ENCODE measurements at regions not wholly inside any gene's neighbourhood (a gene's known extent, or its start where the extent isn't known, plus 50 kb on each side); places are given as distances from the start of the nearest gene placed in this dataset.

GRCh38 chr1:187464320-187464719, 635.6 kb downstream of the PLA2G4A start:
- peaks cover 2 to 5% of the 10 kb centered on the region in 2 donors for H3K9me3 ChIP-seq (ENCODE audit: control insufficient read depth in 2 of 2, insufficient read depth in 1 of 2, low read depth in 1 of 2, low read length in 1 of 2)
- no peaks in the 10 kb centered on the region for H3K4me1 ChIP-seq (ENCODE audit: control insufficient read depth in 2 of 2, insufficient read depth in 2 of 2, low read length in 1 of 2)
- no peak overlapping the region for H3K4me3 ChIP-seq (ENCODE audit: low read depth in 1 of 2, low read length in 2 of 2)
- no peaks in the 10 kb centered on the region for H3K36me3 ChIP-seq (ENCODE audit: control insufficient read depth in 2 of 2, insufficient read depth in 2 of 2, low read length in 1 of 2)
- no peak overlapping the region for H3K27ac ChIP-seq (ENCODE audit: low read depth in 2 of 2, low read length in 1 of 2)
- WGBS, 2 donors = 70 to 88% methylated on average over 1 of the region's 1 CpG
- no peaks in the 10 kb centered on the region for H3K27me3 ChIP-seq (ENCODE audit: control insufficient read depth in 1 of 2, insufficient read depth in 2 of 2, low read length in 2 of 2)

GRCh38 chr1:187465441-187465840, 636.7 kb downstream of the PLA2G4A start:
- Histone ChIP-seq H3K27ac (ENCODE audit: low read depth in 2 of 2, low read length in 1 of 2) (no peak overlapping the region), H3K9me3 (ENCODE audit: control insufficient read depth in 2 of 2, insufficient read depth in 1 of 2, low read depth in 1 of 2, low read length in 1 of 2) (peaks cover 2 to 5% of the 10 kb centered on the region in 2 donors), H3K36me3 (ENCODE audit: control insufficient read depth in 2 of 2, insufficient read depth in 2 of 2, low read length in 1 of 2) (no peaks in the 10 kb centered on the region), H3K4me1 (ENCODE audit: control insufficient read depth in 2 of 2, insufficient read depth in 2 of 2, low read length in 1 of 2) (no peaks in the 10 kb centered on the region), H3K4me3 (ENCODE audit: low read depth in 1 of 2, low read length in 2 of 2) (no peak overlapping the region), H3K27me3 (ENCODE audit: control insufficient read depth in 1 of 2, insufficient read depth in 2 of 2, low read length in 2 of 2) (no peaks in the 10 kb centered on the region)
- WGBS, 2 donors = 43 to 70% methylated on average over 2 of the region's 2 CpGs

- peaks cover 2 to 5% of the 10 kb centered on the region in 2 donors for H3K9me3 ChIP-seq (ENCODE audit: control insufficient read depth in 2 of 2, insufficient read depth in 1 of 2, low read depth in 1 of 2, low read length in 1 of 2)
- H3K4me3 ChIP-seq (ENCODE audit: low read depth in 1 of 2, low read length in 2 of 2) = no peak overlapping the region
- WGBS, 2 donors = 67 to 90% methylated on average over 2 of the region's 2 CpGs
- no peaks in the 10 kb centered on the region for H3K4me1 ChIP-seq (ENCODE audit: control insufficient read depth in 2 of 2, insufficient read depth in 2 of 2, low read length in 1 of 2)
- no peak overlapping the region for H3K27ac ChIP-seq (ENCODE audit: low read depth in 2 of 2, low read length in 1 of 2)
- no peaks in the 10 kb centered on the region for H3K27me3 ChIP-seq (ENCODE audit: control insufficient read depth in 1 of 2, insufficient read depth in 2 of 2, low read length in 2 of 2)
- no peaks in the 10 kb centered on the region for H3K36me3 ChIP-seq (ENCODE audit: control insufficient read depth in 2 of 2, insufficient read depth in 2 of 2, low read length in 1 of 2)
Measured at GRCh38 chr1:187469836-187470235, 641.1 kb downstream of the PLA2G4A start.

- Histone ChIP-seq H3K36me3 (ENCODE audit: control insufficient read depth in 2 of 2, insufficient read depth in 2 of 2, low read length in 1 of 2) (no peaks in the 10 kb centered on the region), H3K9me3 (ENCODE audit: control insufficient read depth in 2 of 2, insufficient read depth in 1 of 2, low read depth in 1 of 2, low read length in 1 of 2) (no peaks in the 10 kb centered on the region), H3K27ac (ENCODE audit: low read depth in 2 of 2, low read length in 1 of 2) (no peak overlapping the region), H3K4me1 (ENCODE audit: control insufficient read depth in 2 of 2, insufficient read depth in 2 of 2, low read length in 1 of 2) (no peaks in the 10 kb centered on the region), H3K27me3 (ENCODE audit: control insufficient read depth in 1 of 2, insufficient read depth in 2 of 2, low read length in 2 of 2) (no peaks in the 10 kb centered on the region), H3K4me3 (ENCODE audit: low read depth in 1 of 2, low read length in 2 of 2) (no peak overlapping the region)
- WGBS, 2 donors = 65 to 67% methylated on average over 2 of the region's 2 CpGs
Measured at GRCh38 chr1:187471555-187471954, 642.8 kb downstream of the PLA2G4A start.

DNA sequence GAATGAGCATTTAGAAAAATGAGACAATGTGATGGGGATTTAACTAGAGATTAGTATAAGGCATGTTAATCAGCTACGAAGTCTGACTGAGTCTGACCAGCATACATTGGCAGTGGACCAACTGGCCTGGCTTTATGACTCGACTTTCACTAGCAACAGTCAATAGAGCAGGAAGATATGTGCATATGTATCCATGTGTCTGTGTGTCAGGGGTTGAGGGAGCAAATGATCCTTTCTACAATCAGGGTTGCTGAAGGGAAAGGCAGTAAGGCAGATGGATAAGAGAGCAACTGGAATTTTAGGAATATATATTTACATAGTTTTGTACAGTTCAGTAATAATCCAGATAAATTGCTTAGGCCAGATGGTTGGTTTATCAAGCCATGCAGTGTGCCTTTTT, 645.6 kb downstream of the PLA2G4A start:
- Histone ChIP-seq H3K27me3 (ENCODE audit: control insufficient read depth in 1 of 2, insufficient read depth in 2 of 2, low read length in 2 of 2) (no peaks in the 10 kb centered on the region), H3K27ac (ENCODE audit: low read depth in 2 of 2, low read length in 1 of 2) (no peak overlapping the region), H3K4me1 (ENCODE audit: control insufficient read depth in 2 of 2, insufficient read depth in 2 of 2, low read length in 1 of 2) (no peaks in the 10 kb centered on the region), H3K4me3 (ENCODE audit: low read depth in 1 of 2, low read length in 2 of 2) (no peak overlapping the region), H3K36me3 (ENCODE audit: control insufficient read depth in 2 of 2, insufficient read depth in 2 of 2, low read length in 1 of 2) (no peaks in the 10 kb centered on the region), H3K9me3 (ENCODE audit: control insufficient read depth in 2 of 2, insufficient read depth in 1 of 2, low read depth in 1 of 2, low read length in 1 of 2) (no peaks in the 10 kb centered on the region)
- 28% methylated on average over 2 of the region's 2 CpGs for WGBS, 2 donors

DNA sequence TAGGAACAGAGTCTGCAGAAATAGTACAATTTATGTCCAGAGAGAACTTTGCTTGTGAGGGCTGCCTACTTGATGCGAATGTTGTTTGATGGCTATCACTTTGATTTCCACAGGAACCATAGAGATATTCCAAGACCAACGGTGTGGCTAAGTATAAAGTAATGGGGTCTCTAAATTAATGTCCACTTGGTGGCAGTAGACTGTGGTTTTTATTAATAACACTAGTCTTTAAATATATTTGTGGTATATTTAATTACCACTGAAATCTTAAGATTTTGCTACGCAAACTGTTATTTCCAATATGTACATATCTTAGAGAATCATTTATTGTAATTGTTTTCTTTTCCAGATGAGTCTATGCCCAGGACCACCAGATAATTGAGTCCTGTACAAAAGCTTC, 647.9 kb downstream of the PLA2G4A start:
- no peaks in the 10 kb centered on the region for H3K27me3 ChIP-seq (ENCODE audit: control insufficient read depth in 1 of 2, insufficient read depth in 2 of 2, low read length in 2 of 2)
- H3K4me1 ChIP-seq (ENCODE audit: control insufficient read depth in 2 of 2, insufficient read depth in 2 of 2, low read length in 1 of 2) = no peaks in the 10 kb centered on the region
- no peak overlapping the region for H3K27ac ChIP-seq (ENCODE audit: low read depth in 2 of 2, low read length in 1 of 2)
- no peaks in the 10 kb centered on the region for H3K36me3 ChIP-seq (ENCODE audit: control insufficient read depth in 2 of 2, insufficient read depth in 2 of 2, low read length in 1 of 2)
- 70 to 81% methylated on average over 3 of the region's 3 CpGs for WGBS, 2 donors
- no peak overlapping the region for H3K4me3 ChIP-seq (ENCODE audit: low read depth in 1 of 2, low read length in 2 of 2)
- no peaks in the 10 kb centered on the region for H3K9me3 ChIP-seq (ENCODE audit: control insufficient read depth in 2 of 2, insufficient read depth in 1 of 2, low read depth in 1 of 2, low read length in 1 of 2)

DNA sequence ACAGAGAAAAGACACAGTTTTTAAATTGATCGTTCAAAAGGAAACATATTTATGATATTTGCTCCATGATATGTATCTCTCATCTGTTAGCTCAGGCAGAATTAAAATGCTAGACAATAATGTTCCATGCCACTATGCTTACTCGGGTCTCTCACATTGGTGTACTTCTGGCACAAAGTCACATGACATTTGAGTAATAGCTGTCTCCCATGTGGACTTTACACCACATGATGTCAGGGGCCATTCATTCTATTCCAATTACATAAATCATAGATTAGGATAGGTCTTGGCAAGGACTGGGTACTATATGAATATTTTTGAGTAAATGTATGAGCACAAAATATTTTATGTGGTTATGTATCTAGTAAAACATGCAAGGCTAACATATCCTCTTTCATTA, 648.4 kb downstream of the PLA2G4A start:
- H3K4me1 ChIP-seq (ENCODE audit: control insufficient read depth in 2 of 2, insufficient read depth in 2 of 2, low read length in 1 of 2) = no peaks in the 10 kb centered on the region
- no peaks in the 10 kb centered on the region for H3K27me3 ChIP-seq (ENCODE audit: control insufficient read depth in 1 of 2, insufficient read depth in 2 of 2, low read length in 2 of 2)
- H3K36me3 ChIP-seq (ENCODE audit: control insufficient read depth in 2 of 2, insufficient read depth in 2 of 2, low read length in 1 of 2) = no peaks in the 10 kb centered on the region
- no peak overlapping the region for H3K4me3 ChIP-seq (ENCODE audit: low read depth in 1 of 2, low read length in 2 of 2)
- H3K27ac ChIP-seq (ENCODE audit: low read depth in 2 of 2, low read length in 1 of 2) = no peak overlapping the region
- H3K9me3 ChIP-seq (ENCODE audit: control insufficient read depth in 2 of 2, insufficient read depth in 1 of 2, low read depth in 1 of 2, low read length in 1 of 2) = no peaks in the 10 kb centered on the region
- 65 to 87% methylated on average over 2 of the region's 2 CpGs for WGBS, 2 donors

- Histone ChIP-seq H3K27me3 (ENCODE audit: control insufficient read depth in 1 of 2, insufficient read depth in 2 of 2, low read length in 2 of 2) (no peaks in the 10 kb centered on the region), H3K27ac (ENCODE audit: low read depth in 2 of 2, low read length in 1 of 2) (no peak overlapping the region), H3K9me3 (ENCODE audit: control insufficient read depth in 2 of 2, insufficient read depth in 1 of 2, low read depth in 1 of 2, low read length in 1 of 2) (no peaks in the 10 kb centered on the region), H3K36me3 (ENCODE audit: control insufficient read depth in 2 of 2, insufficient read depth in 2 of 2, low read length in 1 of 2) (no peaks in the 10 kb centered on the region), H3K4me1 (ENCODE audit: control insufficient read depth in 2 of 2, insufficient read depth in 2 of 2, low read length in 1 of 2) (no peaks in the 10 kb centered on the region), H3K4me3 (ENCODE audit: low read depth in 1 of 2, low read length in 2 of 2) (no peak overlapping the region)
- WGBS, 2 donors = 62 to 77% methylated on average over 4 of the region's 4 CpGs
Measured at GRCh38 chr1:187477535-187477934, 648.8 kb downstream of the PLA2G4A start.

DNA sequence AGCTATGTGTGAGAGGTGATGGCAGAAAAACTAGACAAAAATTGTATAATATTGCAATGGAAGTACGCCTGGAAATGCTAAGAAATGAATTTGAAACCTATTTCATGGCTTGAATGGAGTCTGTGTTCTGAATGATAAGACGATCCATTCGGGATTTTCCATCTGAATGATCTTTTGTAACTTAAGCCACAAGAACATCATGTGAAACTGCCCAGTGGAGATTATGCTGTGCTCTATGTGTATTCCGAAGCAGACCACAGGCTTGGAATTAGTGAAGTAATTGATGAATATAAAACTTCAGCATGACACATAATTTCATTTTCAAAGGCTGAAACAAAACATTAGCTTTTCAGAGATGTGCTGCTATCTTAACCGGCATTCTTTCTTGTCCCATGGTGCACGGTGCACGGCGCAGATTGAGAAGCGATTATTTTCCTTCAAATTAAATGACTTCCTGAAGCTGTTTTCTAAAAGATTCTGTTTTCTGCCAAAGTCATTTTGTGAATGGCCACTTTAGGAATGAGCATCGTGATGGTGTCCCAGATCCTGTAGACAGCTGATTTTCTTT, 652.9 kb downstream of the PLA2G4A start:
- Histone ChIP-seq H3K27me3 (ENCODE audit: control insufficient read depth in 1 of 2, insufficient read depth in 2 of 2, low read length in 2 of 2) (no peaks in the 10 kb centered on the region), H3K36me3 (ENCODE audit: control insufficient read depth in 2 of 2, insufficient read depth in 2 of 2, low read length in 1 of 2) (no peaks in the 10 kb centered on the region), H3K27ac (ENCODE audit: low read depth in 2 of 2, low read length in 1 of 2) (no peak overlapping the region), H3K4me3 (ENCODE audit: low read depth in 1 of 2, low read length in 2 of 2) (no peak overlapping the region), H3K4me1 (ENCODE audit: control insufficient read depth in 2 of 2, insufficient read depth in 2 of 2, low read length in 1 of 2) (no peaks in the 10 kb centered on the region), H3K9me3 (ENCODE audit: control insufficient read depth in 2 of 2, insufficient read depth in 1 of 2, low read depth in 1 of 2, low read length in 1 of 2) (no peaks in the 10 kb centered on the region)
- 78 to 80% methylated on average over 10 of the region's 10 CpGs for WGBS, 2 donors

DNA sequence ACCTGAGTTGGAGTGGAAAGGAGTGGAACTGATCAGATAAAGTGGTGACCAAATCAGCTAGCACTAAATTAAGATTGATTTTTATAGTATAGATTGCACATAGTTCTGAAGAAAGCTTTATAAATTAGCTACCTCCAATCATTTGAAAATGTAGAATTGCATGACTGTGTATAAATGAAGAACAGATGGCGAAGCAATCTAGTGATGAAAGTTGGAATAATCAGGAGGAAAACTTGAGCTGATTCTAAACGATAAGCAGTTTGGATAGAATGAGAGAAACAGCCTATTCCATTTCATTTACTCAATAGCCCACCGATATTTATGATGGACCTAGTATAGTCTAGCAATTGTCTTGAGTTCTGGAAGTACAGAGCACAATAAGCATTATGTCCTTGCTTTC, 661.5 kb downstream of the PLA2G4A start:
- WGBS, 2 donors = 86% methylated on average over 3 of the region's 3 CpGs
- Histone ChIP-seq H3K36me3 (ENCODE audit: control insufficient read depth in 2 of 2, insufficient read depth in 2 of 2, low read length in 1 of 2) (no peaks in the 10 kb centered on the region), H3K4me3 (ENCODE audit: low read depth in 1 of 2, low read length in 2 of 2) (no peak overlapping the region), H3K9me3 (ENCODE audit: control insufficient read depth in 2 of 2, insufficient read depth in 1 of 2, low read depth in 1 of 2, low read length in 1 of 2) (no peaks in the 10 kb centered on the region), H3K27ac (ENCODE audit: low read depth in 2 of 2, low read length in 1 of 2) (no peak overlapping the region), H3K4me1 (ENCODE audit: control insufficient read depth in 2 of 2, insufficient read depth in 2 of 2, low read length in 1 of 2) (no peaks in the 10 kb centered on the region), H3K27me3 (ENCODE audit: control insufficient read depth in 1 of 2, insufficient read depth in 2 of 2, low read length in 2 of 2) (no peaks in the 10 kb centered on the region)
